HG03558 (cell line): ENCODE measurements at regions not wholly inside any gene's neighbourhood (a gene's known extent, or its start where the extent isn't known, plus 50 kb on each side); places are given as distances from the start of the nearest gene placed in this dataset.

Experiments used
- ATAC-seq: cut with Tn5 transposase; IDR thresholded peaks from one replicate; pipeline ENCODE4 v1.9.1; 2021; ENCODE audit warnings: moderate number of reproducible peaks; ENCODE audit not compliant: unreplicated experiment; ENCODE audit errors: extremely low read depth

GRCh38 chr2:134128746-134129145 lies 125.1 kb upstream of the MGAT5 start:
- no peak for ATAC-seq

- ATAC-seq: no peak
These were observed 123.9 kb upstream of the MGAT5 start for GRCh38 chr2:134129900-134130537.

- no peak for ATAC-seq
These were observed 122.0 kb upstream of the MGAT5 start for GRCh38 chr2:134131681-134132489.

GRCh38 chr2:134132490-134132857 lies 121.4 kb upstream of the MGAT5 start:
- no peak for ATAC-seq

- no peak for ATAC-seq
These were observed 120.1 kb upstream of the MGAT5 start for GRCh38 chr2:134133622-134134312.

- ATAC-seq: no peak
These were observed 119.6 kb upstream of the MGAT5 start for GRCh38 chr2:134134313-134134706.

- ATAC-seq: no peak
These were observed 119.0 kb upstream of the MGAT5 start for GRCh38 chr2:134134827-134135226.

- no peak for ATAC-seq
These were observed 118.1 kb upstream of the MGAT5 start for GRCh38 chr2:134135793-134136192.

GRCh38 chr2:134136731-134137130 lies 117.1 kb upstream of the MGAT5 start:
- no peak for ATAC-seq

GRCh38 chr2:134137182-134137611 lies 116.7 kb upstream of the MGAT5 start:
- ATAC-seq: no peak

GRCh38 chr2:134138115-134138514 lies 115.8 kb upstream of the MGAT5 start:
- ATAC-seq: no peak

GRCh38 chr2:134139611-134140010 lies 114.3 kb upstream of the MGAT5 start:
- ATAC-seq: no peak

- no peak for ATAC-seq
These were observed 113.6 kb upstream of the MGAT5 start for GRCh38 chr2:134140251-134140661.

GRCh38 chr2:134141598-134142340 lies 112.1 kb upstream of the MGAT5 start:
- no peak for ATAC-seq

GRCh38 chr2:134142341-134142738 lies 111.5 kb upstream of the MGAT5 start:
- no peak for ATAC-seq

GRCh38 chr2:134142903-134143302 lies 111.0 kb upstream of the MGAT5 start:
- ATAC-seq: no peak

GRCh38 chr2:134143568-134143967 lies 110.3 kb upstream of the MGAT5 start:
- no peak for ATAC-seq

GRCh38 chr2:134144081-134144596 lies 109.7 kb upstream of the MGAT5 start:
- no peak for ATAC-seq

GRCh38 chr2:134144651-134145050 lies 109.2 kb upstream of the MGAT5 start:
- ATAC-seq: no peak

- ATAC-seq: no peak
These were observed 108.4 kb upstream of the MGAT5 start for GRCh38 chr2:134145519-134145918.
